Mammary epithelial cell (primary cell): ENCODE measurements at regions not wholly inside any gene's neighbourhood (a gene's known extent, or its start where the extent isn't known, plus 50 kb on each side); places are given as distances from the start of the nearest gene placed in this dataset.

Experiments
- EZH2 ChIP-seq: IDR thresholded peaks from 2 replicates; pipeline ENCODE4 v1.6.1; 2012; ENCODE audit warnings: low read length, inconsistent platforms, borderline replicate concordance
- TF ChIP-seq, protein P1 (sequence below), 2 donors: IDR thresholded peaks in 1 of 2; conservative IDR thresholded peaks in 1 of 2; 2 replicates each; pipeline ENCODE4 v1.5.1; 2011 to 2012; ENCODE audit warnings: inconsistent platforms in 2 of 2, low read length in 2 of 2, mild to moderate bottlenecking in 2 of 2, control low read depth in 1 of 2, low read depth in 1 of 2; ENCODE audit not compliant: insufficient read depth in 1 of 2; ENCODE audit errors: extremely low read depth in 1 of 2

DNA sequence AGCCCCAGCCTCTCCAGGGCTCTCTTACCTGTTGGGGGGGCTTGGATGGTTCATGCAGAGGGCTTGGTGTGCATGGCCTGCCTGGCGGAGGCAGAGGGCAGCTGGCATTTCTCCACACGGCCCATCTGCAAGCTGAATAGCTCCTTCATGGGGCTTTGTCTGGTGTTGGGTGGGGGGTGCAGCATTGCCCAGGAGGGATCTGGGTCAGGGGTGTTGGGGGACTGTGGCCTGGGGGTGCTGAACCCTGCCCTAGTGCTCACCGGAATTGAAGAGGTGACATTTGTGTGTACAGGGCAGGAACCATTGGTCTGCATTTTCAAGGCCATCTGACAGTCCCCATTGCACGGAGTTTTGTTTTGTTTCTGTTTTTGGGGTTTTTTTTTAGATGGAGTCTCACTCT is 58.8 kb upstream of the HAAO start:
- no peak for TF ChIP-seq EZH2
- TF ChIP-seq, protein P1, sequence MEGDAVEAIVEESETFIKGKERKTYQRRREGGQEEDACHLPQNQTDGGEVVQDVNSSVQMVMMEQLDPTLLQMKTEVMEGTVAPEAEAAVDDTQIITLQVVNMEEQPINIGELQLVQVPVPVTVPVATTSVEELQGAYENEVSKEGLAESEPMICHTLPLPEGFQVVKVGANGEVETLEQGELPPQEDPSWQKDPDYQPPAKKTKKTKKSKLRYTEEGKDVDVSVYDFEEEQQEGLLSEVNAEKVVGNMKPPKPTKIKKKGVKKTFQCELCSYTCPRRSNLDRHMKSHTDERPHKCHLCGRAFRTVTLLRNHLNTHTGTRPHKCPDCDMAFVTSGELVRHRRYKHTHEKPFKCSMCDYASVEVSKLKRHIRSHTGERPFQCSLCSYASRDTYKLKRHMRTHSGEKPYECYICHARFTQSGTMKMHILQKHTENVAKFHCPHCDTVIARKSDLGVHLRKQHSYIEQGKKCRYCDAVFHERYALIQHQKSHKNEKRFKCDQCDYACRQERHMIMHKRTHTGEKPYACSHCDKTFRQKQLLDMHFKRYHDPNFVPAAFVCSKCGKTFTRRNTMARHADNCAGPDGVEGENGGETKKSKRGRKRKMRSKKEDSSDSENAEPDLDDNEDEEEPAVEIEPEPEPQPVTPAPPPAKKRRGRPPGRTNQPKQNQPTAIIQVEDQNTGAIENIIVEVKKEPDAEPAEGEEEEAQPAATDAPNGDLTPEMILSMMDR (conservative IDR thresholded peaks at IDR 0.05 in 1 of 2, IDR thresholded peaks at IDR 0.05 in 1 of 2; ENCODE audit: extremely low read depth in 1 of 2, insufficient read depth in 1 of 2, low read depth in 1 of 2, low read length in 2 of 2) = no peak
